Stimulated activated naive CD8-positive, alpha-beta T cell treated with anti-CD3 and anti-CD28 coated beads, Interleukin-15, Interleukin-2, amounts not matched to agents 100 ng/mL and 50 ng/mL, for 24 hours (primary cell): ENCODE measurements at regions not wholly inside any gene's neighbourhood (a gene's known extent, or its start where the extent isn't known, plus 50 kb on each side); places are given as distances from the start of the nearest gene placed in this dataset.
"Not testable (repeated sequence)": the region's sequence is repeated elsewhere in the genome, so short reads cannot be mapped to it uniquely, and the experiment has no call there.

Experiments
- H3K27ac Mint-ChIP-seq: one replicate; pipeline ENCODE4 v1.8.0; 2021; ENCODE audit warnings: mild to moderate bottlenecking, mixed read lengths
- H3K27me3 Mint-ChIP-seq: one replicate; pipeline ENCODE4 v1.8.0; 2021; ENCODE audit warnings: mixed read lengths
- H3K36me3 Mint-ChIP-seq: one replicate; pipeline ENCODE4 v1.8.0; 2021; ENCODE audit warnings: low read depth, mixed read lengths
- H3K4me1 Mint-ChIP-seq: one replicate; pipeline ENCODE4 v1.8.0; 2021; ENCODE audit warnings: low read depth, mixed read lengths
- H3K4me3 Mint-ChIP-seq: one replicate; pipeline ENCODE4 v1.8.0; 2021; ENCODE audit warnings: mild to moderate bottlenecking, mixed read lengths
- H3K9me3 Mint-ChIP-seq: one replicate; pipeline ENCODE4 v1.8.0; 2021; ENCODE audit warnings: mixed read lengths

GRCh38 chr1:148679050-148679786 is 69.4 kb upstream of the NUDT4B start:
- not testable (repeated sequence) for H3K36me3 Mint-ChIP-seq, H3K4me1 Mint-ChIP-seq, H3K9me3 Mint-ChIP-seq, H3K27me3 Mint-ChIP-seq, H3K27ac Mint-ChIP-seq
- H3K4me3 Mint-ChIP-seq = peak overlapping the region; percentile 68

- H3K4me3 Mint-ChIP-seq = peak overlapping the region; percentile 68
- not testable (repeated sequence) for H3K36me3 Mint-ChIP-seq, H3K27me3 Mint-ChIP-seq, H3K9me3 Mint-ChIP-seq, H3K27ac Mint-ChIP-seq, H3K4me1 Mint-ChIP-seq
Observed at GRCh38 chr1:148679787-148680326, 68.7 kb upstream of the NUDT4B start.

- H3K27ac Mint-ChIP-seq, H3K9me3 Mint-ChIP-seq, H3K4me1 Mint-ChIP-seq, H3K4me3 Mint-ChIP-seq, H3K36me3 Mint-ChIP-seq, H3K27me3 Mint-ChIP-seq: not testable (repeated sequence)
Observed at GRCh38 chr1:148686735-148687134, 61.8 kb upstream of the NUDT4B start.

- H3K36me3 Mint-ChIP-seq, H3K27me3 Mint-ChIP-seq, H3K9me3 Mint-ChIP-seq, H3K4me3 Mint-ChIP-seq, H3K4me1 Mint-ChIP-seq, H3K27ac Mint-ChIP-seq: not testable (repeated sequence)
Observed at GRCh38 chr1:148687376-148687775, 61.2 kb upstream of the NUDT4B start.
